GM18907 (cell line): ENCODE measurements at regions not wholly inside any gene's neighbourhood (a gene's known extent, or its start where the extent isn't known, plus 50 kb on each side); places are given as distances from the start of the nearest gene placed in this dataset.
A peak's percentile ranks its signal among the peaks of the same experiment; 100 is the strongest.

Source experiments
- ATAC-seq: cut with Tn5 transposase; IDR thresholded peaks from one replicate; pipeline ENCODE4 v1.9.1; 2021; ENCODE audit warnings: mild to moderate bottlenecking, moderate library complexity; ENCODE audit not compliant: unreplicated experiment

DNA sequence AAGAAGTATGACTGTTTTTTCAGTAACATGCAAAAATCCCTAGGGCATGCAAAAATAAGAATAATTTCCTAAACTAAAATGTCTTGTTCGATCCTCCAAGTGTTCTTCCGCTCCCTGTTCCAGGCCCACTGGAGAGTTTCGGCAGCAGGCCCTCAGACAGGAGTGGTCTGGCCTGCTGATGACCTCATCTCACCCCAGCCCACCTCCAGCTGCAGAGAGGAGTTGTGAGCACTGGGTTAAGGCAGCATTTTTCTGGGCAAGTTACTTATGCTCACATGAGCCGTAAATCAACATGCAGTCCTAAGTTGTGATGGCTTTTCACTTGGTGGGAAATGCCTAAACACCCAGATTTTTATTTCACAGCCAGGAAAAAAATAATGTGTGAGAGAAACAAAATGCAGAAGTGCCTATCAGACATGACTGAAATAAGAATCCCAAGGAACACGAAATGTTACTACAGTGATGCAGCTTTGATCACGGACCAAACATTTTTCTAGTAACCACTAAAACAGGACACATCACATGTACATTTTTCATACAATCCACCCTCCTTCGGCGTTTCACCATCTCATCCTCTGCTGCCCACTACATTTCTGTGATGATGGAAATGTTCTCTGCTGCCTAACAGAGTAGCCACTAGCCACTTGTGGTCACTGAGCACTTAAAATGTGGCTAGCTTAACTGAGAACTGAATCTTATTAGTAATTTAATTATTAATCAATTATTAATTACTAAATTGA is 153.3 kb upstream of the TBL1X start:
- no peak for ATAC-seq

DNA sequence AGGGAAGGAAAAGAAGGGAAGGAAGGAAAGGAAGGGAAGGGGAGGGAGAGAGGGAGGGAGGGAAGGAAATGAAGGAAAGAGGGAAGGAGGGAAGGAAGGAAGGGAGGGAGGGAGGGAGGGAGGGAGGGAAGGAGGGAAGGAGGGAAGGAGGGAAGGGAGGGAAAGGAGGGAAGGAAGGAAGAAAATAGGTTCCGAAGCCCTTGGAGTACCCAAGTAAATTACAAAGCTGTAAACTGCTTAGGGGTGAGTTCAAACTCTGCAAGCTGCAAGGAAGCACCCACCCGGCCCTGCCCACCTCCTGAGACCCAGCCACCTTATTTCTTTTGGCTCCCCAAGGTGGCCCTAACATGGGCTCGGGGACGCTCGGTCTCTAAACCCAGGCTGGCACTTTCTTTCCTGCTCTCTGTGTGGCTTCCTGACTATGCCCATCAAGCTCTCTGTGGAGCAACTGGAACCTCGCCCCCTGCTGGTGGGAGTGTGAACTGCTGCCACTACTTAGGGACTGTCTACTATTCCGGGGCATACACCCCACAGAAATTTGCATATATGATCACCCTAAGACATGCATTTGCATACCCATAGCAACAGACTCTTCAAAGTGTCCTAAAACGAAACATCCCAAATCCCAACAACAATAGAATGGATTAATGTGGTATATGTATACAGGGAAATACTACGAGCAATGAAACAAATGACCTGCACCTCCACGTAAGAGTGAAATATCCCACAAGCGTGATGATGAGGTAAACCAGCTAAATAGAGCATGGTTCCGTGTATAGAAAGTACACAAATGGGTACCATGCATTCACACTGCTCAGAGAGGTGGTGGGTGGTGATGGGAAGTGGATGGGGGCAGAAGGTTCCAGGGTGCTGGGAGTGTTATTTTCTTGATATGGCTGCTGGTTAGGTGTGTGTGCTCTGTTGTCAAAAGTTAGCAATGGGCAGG is 151.7 kb upstream of the TBL1X start:
- ATAC-seq: peak; percentile 83

DNA sequence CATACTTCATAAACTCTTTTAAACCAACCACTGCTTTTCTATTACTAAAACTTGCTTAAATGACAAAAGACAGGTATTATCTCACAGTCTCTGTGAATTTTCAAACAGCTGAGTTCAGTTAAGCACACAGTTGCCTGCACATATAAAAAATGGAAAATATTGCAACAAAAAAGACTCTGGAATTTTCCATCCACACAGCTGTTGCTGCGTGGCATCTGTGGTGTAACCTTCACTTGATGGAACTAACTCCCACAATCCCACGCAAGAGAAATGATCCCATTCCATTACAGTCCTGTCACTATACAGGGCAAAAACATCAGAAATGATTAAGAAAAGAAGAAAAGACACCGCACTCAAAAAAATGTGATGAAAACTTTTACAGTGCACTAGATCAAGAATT is 149.8 kb upstream of the TBL1X start:
- no peak for ATAC-seq

DNA sequence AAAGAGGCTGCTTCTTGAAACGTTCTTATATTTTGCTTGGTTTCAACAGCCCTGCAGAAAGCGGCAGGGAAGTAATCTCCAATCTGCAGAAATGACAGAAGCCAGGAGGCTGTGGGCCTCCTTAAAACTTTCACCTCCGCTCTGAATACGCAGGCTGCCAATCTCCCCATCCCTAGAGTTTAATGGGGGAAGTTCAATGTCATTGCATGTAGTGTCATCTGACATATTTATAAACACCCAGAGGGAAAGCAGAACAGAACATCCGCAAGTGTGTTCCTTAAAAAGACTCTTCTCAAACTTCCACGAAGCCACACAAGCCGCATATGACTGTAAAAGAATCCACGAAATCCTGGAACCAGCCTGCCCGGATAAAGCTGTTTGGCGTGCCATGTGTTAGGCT is 148.8 kb upstream of the TBL1X start:
- ATAC-seq: no peak

DNA sequence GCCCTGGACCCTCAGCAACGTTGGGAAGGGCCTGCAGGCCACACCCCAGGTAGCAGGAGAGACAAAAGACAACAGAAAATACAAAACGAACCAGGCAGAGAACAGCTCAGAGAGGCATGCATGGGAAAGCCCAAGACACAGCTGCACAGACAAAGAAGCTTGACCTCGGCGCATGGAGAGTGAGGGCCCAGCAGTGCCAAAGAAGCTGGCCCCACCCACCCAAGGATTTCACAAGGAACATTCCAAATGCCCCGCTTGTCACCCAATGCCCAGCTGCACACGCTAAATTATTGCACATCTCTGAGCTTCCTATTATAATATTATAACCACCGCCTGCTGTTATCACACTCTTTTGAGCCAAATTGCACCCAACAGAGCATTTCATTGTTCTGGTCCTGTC is 147.7 kb upstream of the TBL1X start:
- ATAC-seq: no peak

- no peak for ATAC-seq
Observed at GRCh38 chrX:9318213-9318612, 146.6 kb upstream of the TBL1X start.

DNA sequence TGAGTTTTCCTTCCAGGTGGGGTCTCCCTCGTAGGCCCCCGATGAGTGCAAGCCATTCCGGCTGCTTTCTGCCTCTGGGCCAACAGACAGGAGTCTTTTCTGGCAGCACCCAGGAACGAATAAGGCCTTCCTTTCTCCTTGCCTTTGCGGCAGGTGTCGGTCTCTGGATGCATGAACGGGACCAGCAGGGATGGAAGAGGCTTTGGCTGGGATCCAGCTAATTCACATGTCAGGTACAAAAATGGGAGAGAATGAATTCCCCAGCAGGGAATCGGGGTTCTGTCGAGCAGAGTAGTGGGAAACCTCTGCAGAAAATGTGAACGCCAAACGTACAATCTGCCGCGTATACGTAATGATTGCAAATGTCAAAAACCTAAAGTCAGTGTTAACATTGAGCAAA is 146.1 kb upstream of the TBL1X start:
- ATAC-seq: no peak

- ATAC-seq: no peak
Observed at GRCh38 chrX:9320940-9321339, 143.9 kb upstream of the TBL1X start.

GRCh38 chrX:9324676-9325075 is 140.2 kb upstream of the TBL1X start:
- no peak for ATAC-seq

- ATAC-seq: no peak
Observed at GRCh38 chrX:9326369-9326768, 138.5 kb upstream of the TBL1X start.

DNA sequence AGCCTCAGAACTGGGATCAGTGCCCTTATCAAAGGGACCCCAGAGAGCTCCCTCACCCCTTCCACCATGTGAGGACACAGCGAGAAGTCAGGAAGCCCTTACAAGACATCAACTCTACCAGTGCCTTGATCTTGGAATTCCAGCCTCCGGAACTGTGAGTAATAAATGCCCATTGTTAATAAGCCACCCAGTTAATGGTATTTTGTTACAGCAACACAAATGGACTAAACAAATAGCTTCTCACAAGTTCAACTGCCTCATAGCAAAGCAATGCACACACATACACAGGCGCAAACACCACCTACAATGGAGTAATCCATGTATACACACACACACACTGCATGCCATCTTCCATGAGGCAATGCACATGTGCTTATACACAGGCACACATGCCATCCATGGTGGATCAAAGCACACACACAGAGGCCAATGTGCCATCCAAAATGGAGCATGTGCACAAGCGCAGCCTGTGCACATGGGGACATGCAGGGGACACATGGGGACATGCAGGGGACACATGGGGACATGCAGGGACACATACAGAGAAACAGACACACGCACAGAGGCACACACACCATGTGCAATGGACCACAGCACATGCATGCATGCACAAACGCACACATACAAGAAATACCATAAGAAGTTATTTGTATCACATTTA is 137.6 kb upstream of the TBL1X start:
- ATAC-seq: no peak

GRCh38 chrX:9327747-9328145 is 137.1 kb upstream of the TBL1X start:
- ATAC-seq: no peak

- no peak for ATAC-seq
Observed at GRCh38 chrX:9329056-9329455, 135.8 kb upstream of the TBL1X start.

DNA sequence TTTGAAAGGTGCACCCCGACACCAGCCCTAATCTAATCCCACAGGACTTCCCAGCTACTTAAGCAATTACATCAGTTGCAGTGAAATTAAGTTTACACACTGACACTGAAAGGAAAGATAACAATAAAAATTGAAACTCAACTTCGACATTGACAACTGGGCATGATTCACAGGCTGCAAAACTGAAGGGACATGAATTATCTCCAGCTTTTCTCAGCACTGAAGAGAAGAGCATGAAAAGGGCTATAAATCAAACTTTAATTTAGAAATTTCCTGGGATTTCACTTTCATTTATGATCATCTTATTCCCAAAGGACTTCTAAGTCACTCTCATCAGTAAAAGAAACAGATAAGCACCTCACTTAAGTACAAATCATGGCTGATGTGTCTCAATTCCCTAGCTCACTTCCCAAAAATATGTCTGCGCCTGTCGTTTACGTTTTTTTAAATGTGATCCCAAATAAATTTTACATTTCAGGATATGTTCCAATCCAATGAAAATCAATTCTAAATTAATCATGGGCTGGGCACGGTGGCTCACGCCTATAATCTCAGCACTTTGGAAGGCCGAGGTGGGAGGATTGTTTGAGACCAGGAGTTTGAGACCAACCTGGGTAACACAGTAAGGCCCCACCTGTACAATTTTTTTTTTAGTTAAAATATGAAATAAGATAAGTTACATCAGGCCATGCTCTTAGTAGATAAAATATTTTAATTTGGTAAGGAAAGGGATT is 134.4 kb upstream of the TBL1X start:
- no peak for ATAC-seq

- ATAC-seq: no peak
Observed at GRCh38 chrX:9333873-9334560, 130.8 kb upstream of the TBL1X start.

DNA sequence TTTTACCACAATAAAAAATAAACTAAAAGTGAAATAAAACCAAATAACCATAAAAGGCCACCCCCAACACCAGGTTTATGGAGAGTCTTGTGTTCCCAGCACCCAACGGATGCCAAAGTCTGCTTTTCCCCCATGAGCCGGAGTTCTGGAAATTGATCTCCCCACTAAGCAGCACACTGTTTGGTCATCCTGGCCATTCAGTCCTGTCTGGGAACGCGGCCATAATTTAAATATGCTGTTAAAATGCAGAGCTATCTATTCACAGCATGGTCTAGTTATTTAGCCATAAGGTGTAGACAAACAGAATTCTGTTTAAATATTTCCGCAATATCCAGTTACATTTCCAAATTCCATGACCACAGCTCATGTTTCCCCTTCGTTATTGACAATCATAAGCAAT is 129.6 kb upstream of the TBL1X start:
- no peak for ATAC-seq

GRCh38 chrX:9336456-9336855 is 128.4 kb upstream of the TBL1X start:
- ATAC-seq: no peak

DNA sequence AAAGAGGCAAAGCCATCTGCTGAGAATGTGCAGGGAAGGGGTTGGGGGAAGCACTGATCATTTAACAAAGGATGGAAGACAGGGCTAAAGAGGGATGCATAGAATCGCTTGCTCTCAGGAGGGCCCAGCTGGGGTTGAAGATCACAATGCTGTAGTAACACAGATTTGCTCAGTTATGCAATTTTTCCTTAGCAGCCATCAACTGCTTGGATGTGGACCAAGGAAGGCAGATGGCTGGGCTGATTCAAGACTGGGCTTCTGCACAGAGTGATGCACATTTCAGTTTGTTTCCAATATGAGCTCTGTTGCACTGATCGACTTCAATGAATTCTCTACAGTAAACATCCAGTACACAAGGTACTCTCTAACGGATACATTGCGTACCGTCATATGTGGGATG is 127.8 kb upstream of the TBL1X start:
- no peak for ATAC-seq

DNA sequence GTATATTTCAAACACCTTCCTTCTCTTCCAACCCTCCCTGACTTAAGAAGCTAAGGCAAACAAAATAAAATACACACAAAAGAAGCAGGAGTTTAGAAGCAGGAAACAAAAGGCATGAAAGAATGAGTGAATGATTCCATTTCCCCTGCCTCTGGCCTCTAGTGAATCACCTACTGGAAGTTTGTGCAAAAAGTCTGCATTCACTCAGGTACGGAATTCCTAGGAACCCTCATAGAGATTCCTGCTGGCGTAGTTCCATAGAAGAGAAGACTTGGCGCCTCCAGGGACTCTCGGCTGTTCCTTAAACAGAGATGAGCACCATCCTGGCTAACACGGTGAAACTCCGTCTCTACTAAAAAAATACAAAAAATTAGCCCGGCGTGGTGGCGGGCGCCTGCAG is 125.9 kb upstream of the TBL1X start:
- ATAC-seq: no peak
